GM21515 (cell line): ENCODE measurements at regions not wholly inside any gene's neighbourhood (a gene's known extent, or its start where the extent isn't known, plus 50 kb on each side); places are given as distances from the start of the nearest gene placed in this dataset.

Source experiments
- ATAC-seq: cut with Tn5 transposase; IDR thresholded peaks from one replicate; pipeline ENCODE4 v1.9.1; 2021; ENCODE audit not compliant: unreplicated experiment

- no peak for ATAC-seq
Measured at GRCh38 chr6:120671519-120671918, 662.8 kb downstream of the TBC1D32 start.

DNA sequence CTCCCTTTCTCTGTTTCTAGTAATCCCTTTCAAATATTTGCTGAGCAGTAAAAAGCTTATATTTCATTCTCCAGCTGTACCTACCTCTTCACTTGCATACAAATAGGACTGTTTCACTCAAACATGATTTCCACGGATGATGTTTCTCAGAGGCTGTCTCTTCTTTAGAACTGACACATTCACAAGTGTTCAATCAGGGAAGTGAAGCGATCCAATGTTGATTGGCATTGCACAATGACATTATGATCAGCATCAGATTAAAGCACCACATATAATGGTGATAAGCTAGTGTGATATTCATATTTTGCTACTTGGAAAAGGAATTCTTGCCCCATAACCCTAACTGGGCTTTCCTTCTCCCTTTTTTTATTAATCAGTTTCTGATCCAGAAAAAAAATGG, 681.8 kb downstream of the TBC1D32 start:
- no peak for ATAC-seq

- ATAC-seq, result no peak
Measured at GRCh38 chr6:120648713-120649112, 685.6 kb downstream of the TBC1D32 start.

- no peak for ATAC-seq
Measured at GRCh38 chr6:120646101-120646500, 688.2 kb downstream of the TBC1D32 start.

DNA sequence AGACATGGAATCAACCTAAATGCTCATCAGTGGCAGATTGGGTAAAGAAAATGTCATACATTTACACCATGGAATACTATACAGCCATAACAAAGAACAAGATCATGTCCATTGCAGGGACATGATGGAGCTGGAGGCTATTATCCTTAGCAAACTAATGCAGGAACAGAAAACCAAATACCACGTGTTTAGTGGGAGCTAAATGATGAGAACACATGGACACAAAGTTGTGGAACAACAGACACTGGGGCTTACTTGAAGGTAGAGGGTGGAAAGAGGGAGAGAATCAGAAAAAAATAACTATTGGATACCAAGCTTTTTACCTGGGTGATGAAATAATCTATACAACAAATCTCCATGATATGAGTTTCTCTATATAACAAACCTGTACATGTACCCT, 701.3 kb downstream of the TBC1D32 start:
- no peak for ATAC-seq

GRCh38 chr6:120627612-120628011, 706.7 kb downstream of the TBC1D32 start:
- no peak for ATAC-seq

DNA sequence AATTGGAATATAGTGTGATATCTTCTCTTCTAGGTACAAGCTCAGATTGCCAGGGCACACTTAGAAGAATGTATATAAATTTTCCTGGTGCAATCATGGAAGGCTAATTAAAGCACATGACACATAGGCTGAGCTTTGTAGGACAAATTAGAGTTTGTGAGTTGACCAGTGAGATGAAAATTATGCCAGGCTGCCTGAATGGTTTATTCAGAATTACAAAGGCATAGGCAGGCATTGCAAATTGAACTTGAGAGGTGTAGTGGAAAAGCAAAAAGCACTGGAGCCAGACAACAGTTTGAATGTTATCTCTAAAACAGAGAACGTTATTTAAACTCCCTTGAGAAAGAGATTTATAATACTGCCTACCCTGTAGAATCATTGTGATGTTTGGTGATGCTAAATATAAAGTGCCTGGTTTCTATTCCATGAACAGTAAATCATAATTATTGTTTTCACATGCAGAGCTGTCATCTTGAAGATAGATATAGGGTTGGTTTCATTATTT, 712.1 kb downstream of the TBC1D32 start:
- ATAC-seq, result no peak

DNA sequence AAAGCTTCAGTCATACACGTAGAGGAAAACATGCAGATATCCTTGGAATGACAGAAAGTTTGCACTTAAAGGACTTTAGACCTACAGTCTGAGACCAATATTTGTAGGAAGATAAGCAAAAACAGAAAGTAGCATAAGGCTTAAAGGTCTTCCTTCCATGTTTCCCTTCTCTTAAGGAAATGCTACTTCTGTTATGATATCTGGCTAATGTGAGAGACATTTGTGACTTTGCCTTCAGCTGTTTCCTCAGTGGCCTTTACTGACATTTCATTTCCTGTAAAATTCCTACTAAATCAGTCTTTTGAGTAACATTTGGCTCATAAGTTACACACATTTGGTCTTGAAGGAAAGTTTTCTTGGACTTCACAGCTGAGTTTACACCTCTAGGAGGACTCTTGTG, 713.4 kb downstream of the TBC1D32 start:
- ATAC-seq, result no peak

DNA sequence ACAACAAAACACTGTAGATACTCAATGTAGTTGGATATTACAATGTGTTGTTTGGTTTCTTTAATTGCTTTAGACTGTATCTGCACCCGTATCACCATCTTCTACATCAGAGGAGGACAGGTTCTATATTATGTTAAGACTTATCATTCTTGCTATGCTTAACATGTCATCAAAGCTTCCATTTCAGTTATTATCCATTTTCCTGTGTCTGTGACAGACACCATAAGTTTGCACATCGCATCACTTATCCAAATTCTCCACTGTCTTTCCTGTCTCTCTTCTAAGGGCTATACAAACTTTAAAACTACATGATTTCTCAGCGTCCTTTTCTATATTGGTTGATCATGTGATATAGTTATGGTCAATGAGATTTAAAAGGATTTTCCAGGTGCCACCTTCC, 719.0 kb downstream of the TBC1D32 start:
- ATAC-seq, result no peak

DNA sequence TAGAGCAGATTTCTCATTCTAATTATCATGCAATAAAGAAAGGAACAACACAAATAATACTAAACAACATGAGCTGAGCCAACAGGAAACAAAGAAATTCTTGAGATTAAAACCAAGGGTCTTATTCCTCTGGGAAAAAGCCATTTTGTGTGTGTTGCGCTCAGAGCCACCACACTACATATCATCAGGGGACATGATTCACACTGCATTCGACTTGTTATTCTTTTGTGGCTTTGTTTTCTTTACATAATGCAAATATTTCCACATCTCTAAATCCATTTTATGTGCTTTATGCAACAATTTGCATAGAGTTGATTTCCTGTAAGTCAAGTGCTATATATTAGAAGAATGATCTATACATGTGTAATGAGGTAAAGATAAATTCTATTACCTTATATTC, 719.6 kb downstream of the TBC1D32 start:
- no peak for ATAC-seq

DNA sequence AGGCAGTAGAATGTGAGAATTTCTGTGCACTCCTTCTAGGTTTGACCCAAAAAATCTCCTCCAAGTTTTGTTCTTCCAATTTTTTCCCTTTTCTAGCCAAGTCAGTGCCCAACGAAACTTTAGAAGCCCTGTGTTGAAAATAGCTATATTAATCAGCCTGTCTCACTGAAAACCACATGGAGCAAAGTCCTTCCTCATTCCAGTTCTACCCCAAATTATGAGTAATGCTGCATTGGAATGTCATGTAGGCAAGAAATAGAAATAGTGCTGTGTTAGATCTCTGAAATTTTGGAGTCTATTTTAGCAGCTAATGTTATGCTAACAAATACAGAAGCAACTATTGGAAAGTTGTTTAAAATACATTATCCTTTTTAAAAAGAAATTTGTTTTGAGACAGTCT, 725.5 kb downstream of the TBC1D32 start:
- no peak for ATAC-seq

- no peak for ATAC-seq
Measured at GRCh38 chr6:120606743-120607142, 727.5 kb downstream of the TBC1D32 start.

DNA sequence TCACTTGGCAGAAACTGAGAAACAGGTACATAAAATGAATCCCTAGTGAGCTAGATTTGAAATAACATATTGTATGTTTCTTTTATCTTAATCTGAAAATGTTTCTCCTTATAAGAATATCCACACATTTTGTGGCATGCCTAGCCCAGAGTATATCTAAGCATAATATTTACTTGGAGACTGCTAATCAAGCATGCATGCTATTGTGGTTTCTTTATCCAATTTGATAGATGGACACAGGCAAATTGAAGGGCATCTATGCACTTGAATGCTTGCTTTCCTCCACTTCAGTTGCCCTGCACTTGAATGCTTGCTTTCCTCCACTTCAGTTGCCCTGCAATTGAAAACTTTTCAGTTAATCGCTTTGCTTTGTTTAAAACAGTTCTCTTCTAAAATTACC, 729.8 kb downstream of the TBC1D32 start:
- ATAC-seq, result no peak

DNA sequence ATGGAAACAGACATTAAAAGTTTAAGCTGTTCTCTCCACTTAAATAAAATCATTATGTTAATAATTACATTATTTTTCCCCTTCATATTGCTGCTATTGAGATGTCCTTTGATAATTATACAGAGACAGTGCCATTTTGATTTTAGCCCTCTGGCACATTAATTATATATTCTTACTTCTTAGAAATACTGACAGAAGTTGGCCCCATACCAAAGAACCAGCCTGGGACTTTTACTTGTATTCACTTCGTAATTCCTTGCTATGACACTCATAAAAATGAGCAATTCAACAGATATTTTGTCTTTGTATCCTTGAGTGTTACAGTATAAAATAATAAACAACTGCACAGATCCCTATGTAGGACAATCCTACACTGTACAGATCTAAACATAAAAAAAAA, 743.7 kb downstream of the TBC1D32 start:
- ATAC-seq, result no peak

- ATAC-seq, result no peak
Measured at GRCh38 chr6:120588424-120588823, 745.9 kb downstream of the TBC1D32 start.

- ATAC-seq, result no peak
Measured at GRCh38 chr6:120587381-120587780, 746.9 kb downstream of the TBC1D32 start.

DNA sequence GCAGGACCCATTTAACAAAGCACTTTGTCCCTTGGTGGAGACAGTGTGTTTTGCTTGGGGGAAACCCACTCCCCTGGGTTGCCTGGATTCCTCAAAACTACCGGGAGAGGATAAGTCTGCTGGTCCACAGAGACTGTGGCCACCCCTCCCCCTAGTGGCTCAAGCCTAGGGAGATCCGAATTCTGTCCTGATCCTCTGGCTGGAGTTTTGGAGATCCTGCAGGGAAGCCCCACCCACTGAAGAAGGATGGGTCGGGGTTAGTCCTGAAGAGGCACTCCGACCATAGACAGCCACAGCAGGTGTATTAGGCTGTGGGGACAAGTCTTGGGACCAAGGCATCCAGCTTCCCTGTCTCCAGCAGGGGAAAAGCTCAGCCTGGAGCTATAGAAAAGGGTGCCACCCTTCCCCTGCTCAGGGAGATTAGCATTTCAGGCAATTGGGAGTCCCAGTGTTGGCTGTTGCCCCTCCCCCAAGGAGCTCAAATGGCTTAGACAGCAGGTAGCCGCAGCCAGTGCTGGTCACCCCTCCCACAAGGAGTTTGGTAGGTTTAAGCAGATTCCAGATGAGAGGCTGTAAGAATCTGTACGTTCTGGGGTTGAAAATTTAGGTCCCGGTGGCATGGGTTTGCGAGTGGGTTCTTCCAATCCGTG, 750.0 kb downstream of the TBC1D32 start:
- ATAC-seq, result no peak

DNA sequence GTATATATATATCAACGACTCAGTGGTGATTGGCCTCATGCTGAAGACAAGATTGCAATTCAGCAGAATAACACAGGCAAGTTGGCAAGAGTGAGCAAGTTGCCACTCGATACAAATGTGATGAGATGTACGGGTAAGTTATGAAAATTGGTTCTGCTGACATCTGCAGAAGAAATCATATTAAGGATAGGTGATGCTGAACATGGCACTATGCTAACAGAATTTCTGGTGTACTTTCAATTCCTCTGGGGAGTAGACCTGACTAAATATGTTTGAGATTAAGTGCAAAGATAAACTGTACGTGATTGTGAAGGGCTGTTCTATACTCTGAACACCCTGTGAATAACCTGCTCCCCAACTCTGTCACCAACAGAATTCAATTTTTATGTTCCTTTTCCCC, 758.2 kb downstream of the TBC1D32 start:
- ATAC-seq, result no peak

DNA sequence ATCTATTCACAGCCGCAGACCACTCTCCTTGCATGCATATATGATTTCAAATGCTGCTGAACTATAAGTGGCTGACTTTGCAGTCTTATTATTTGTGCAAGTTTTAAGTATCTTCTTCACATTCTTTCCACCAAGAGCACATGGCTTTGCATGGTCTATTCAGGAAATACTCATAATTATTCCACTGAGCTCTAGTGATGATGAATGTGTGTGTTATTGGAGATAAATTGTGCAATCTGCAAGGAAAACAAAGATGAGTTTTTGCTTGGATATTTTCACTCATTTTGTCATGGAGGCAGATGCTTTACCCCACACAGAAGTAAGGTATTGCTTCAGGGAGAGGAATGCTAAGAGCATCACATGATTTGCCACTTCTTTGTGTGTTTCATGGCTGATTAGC, 764.6 kb downstream of the TBC1D32 start:
- ATAC-seq, result no peak

DNA sequence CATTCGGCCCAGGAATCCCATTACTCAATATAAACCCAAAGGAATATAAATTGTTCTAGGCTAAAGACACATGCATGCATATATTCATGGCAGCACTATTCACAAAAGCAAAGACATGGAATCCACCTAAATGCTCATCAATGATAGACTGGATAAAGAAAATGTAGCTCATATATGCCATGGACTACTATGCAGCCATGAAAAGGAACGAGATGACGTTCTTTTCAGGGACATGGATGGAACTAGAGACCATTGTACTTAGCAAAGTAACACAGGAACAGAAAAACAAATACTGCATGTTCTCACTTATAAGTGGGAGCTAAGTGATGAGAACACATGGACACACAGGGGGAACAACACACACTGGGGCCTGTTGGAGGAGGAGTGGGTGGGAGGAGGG, 769.5 kb downstream of the TBC1D32 start:
- ATAC-seq, result no peak

- no peak for ATAC-seq
Measured at GRCh38 chr6:120558294-120558693, 776.0 kb downstream of the TBC1D32 start.

DNA sequence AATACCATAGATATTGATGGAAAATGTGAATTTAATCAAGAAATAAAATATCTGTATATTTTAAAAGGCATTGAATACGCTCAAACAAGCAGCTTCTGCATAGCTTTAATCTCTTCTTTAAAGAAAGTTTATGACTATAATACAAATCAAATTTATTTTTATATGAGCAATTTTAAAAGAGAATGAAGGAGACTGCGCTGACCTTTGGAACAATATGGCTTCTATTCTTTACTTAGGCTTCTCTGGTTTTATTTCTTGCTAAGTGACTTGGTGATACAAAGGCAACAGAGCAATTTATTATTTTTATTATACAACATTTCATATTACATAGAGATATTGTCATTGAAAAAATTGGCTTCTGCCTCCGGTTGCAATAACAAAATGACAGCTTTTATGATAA, 776.7 kb downstream of the TBC1D32 start:
- no peak for ATAC-seq

DNA sequence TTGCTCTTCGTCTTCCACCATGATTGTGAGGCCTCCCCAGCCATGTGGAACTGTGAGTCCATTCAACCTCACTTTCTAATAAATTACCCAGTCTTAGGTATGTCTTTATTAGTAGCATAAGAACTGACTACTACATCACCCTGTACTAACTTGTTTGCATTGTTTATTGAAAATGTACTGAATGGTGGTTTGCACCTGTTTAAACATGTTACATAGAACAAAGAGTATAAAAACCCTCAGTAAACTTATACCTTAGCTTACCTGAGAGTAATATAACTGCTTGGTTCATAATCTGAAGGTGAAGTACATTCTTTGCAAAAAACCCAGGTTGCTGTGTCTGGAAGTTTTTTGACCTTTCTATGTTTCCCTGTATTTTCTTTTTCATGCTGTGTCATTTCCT, 777.8 kb downstream of the TBC1D32 start:
- no peak for ATAC-seq
